ENCODE measurements at regions not wholly inside any gene's neighbourhood (a gene's known extent, or its start where the extent isn't known, plus 50 kb on each side); places are given as distances from the start of the nearest gene placed in this dataset.
"Not testable (repeated sequence)": the region's sequence is repeated elsewhere in the genome, so short reads cannot be mapped to it uniquely, and the experiment has no call there.

DNA sequence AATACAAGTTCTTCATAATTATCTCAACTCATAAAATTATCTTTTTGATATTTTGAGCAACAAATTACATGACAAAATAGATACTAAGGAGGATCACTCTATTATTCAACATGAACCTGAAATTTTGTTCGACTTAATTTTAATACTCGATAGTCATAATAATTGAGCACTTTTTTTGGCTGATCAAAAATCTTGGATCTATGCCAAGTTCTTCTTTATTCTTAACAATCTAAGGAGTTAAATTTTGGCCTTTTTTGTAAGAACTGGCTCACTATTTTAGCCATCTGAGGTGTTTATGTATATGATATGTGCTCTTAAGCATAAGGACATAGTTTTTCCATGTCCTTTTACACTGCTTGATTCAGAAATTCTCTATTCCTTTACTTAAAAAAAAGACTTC lies 996.1 kb upstream of the COX7C start:
- Histone ChIP-seq H3K9me2 (ENCODE audit: insufficient read depth, low read length) (no peaks in the 10 kb centered on the region), H3F3A (ENCODE audit: insufficient read depth, low read length, poor library complexity, severe bottlenecking) (no peaks in the 10 kb centered on the region), H3K9me3 (ENCODE audit: low read length) (no peaks in the 10 kb centered on the region), H4K20me1 (ENCODE audit: insufficient read depth) (no peaks in the 10 kb centered on the region), H3K27me3 (ENCODE audit: insufficient read depth, low read depth, low read length) (no peaks in the 10 kb centered on the region), H3K4me3 (ENCODE audit: low read length) (no peak overlapping the region), H3K4me2 (ENCODE audit: low read length) (no peak overlapping the region), H3K27ac (ENCODE audit: low read length) (no peak overlapping the region), H3K79me2 (replicated peaks; ENCODE audit: insufficient read depth, low read length) (no peaks in the 10 kb centered on the region), H2AFZ (ENCODE audit: low read depth, low read length) (no peak overlapping the region), H3K9ac (ENCODE audit: low read length) (no peak overlapping the region), H3K36me3 (ENCODE audit: insufficient read depth, low read length) (no peaks in the 10 kb centered on the region)
- TF ChIP-seq TAF1 (IDR thresholded peaks at IDR 0.05; ENCODE audit: low read depth) (no peak), POLR2AphosphoS5 (IDR thresholded peaks at IDR 0.05) (no peak), MXI1 (conservative IDR thresholded peaks at IDR 0.05; ENCODE audit: poor library complexity, severe bottlenecking) (no peak), EZH2 (IDR thresholded peaks at IDR 0.05; ENCODE audit: borderline replicate concordance, insufficient read depth, low read length, poor library complexity, severe bottlenecking) (no peak), EP300 (conservative IDR thresholded peaks at IDR 0.05; ENCODE audit: poor library complexity, severe bottlenecking) (no peak), SMC3 (conservative IDR thresholded peaks at IDR 0.05; ENCODE audit: poor library complexity) (no peak), CTCF (IDR thresholded peaks at IDR 0.05; ENCODE audit: poor library complexity, severe bottlenecking) (no peak)
- TF ChIP-seq, protein P1, sequence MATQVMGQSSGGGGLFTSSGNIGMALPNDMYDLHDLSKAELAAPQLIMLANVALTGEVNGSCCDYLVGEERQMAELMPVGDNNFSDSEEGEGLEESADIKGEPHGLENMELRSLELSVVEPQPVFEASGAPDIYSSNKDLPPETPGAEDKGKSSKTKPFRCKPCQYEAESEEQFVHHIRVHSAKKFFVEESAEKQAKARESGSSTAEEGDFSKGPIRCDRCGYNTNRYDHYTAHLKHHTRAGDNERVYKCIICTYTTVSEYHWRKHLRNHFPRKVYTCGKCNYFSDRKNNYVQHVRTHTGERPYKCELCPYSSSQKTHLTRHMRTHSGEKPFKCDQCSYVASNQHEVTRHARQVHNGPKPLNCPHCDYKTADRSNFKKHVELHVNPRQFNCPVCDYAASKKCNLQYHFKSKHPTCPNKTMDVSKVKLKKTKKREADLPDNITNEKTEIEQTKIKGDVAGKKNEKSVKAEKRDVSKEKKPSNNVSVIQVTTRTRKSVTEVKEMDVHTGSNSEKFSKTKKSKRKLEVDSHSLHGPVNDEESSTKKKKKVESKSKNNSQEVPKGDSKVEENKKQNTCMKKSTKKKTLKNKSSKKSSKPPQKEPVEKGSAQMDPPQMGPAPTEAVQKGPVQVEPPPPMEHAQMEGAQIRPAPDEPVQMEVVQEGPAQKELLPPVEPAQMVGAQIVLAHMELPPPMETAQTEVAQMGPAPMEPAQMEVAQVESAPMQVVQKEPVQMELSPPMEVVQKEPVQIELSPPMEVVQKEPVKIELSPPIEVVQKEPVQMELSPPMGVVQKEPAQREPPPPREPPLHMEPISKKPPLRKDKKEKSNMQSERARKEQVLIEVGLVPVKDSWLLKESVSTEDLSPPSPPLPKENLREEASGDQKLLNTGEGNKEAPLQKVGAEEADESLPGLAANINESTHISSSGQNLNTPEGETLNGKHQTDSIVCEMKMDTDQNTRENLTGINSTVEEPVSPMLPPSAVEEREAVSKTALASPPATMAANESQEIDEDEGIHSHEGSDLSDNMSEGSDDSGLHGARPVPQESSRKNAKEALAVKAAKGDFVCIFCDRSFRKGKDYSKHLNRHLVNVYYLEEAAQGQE (IDR thresholded peaks at IDR 0.05; ENCODE audit: borderline replicate concordance), result no peak

- Histone ChIP-seq H3F3A (ENCODE audit: insufficient read depth, low read length, poor library complexity, severe bottlenecking) (no peaks in the 10 kb centered on the region), H3K9me2 (ENCODE audit: insufficient read depth, low read length) (no peaks in the 10 kb centered on the region), H3K27ac (ENCODE audit: low read length) (no peak overlapping the region), H3K79me2 (replicated peaks; ENCODE audit: insufficient read depth, low read length) (no peaks in the 10 kb centered on the region), H4K20me1 (ENCODE audit: insufficient read depth) (no peaks in the 10 kb centered on the region), H3K9me3 (ENCODE audit: low read length) (no peaks in the 10 kb centered on the region), H3K4me3 (ENCODE audit: low read length) (no peak overlapping the region), H3K9ac (ENCODE audit: low read length) (no peak overlapping the region), H3K36me3 (ENCODE audit: insufficient read depth, low read length) (no peaks in the 10 kb centered on the region), H3K27me3 (ENCODE audit: insufficient read depth, low read depth, low read length) (no peaks in the 10 kb centered on the region), H2AFZ (ENCODE audit: low read depth, low read length) (no peak overlapping the region), H3K4me2 (ENCODE audit: low read length) (no peak overlapping the region)
- TF ChIP-seq EZH2 (IDR thresholded peaks at IDR 0.05; ENCODE audit: borderline replicate concordance, insufficient read depth, low read length, poor library complexity, severe bottlenecking), result no peak
- no peak for TF ChIP-seq EP300 (conservative IDR thresholded peaks at IDR 0.05; ENCODE audit: poor library complexity, severe bottlenecking)
- no peak for TF ChIP-seq RAD21 (conservative IDR thresholded peaks at IDR 0.05)
- TF ChIP-seq TAF1 (IDR thresholded peaks at IDR 0.05; ENCODE audit: low read depth), result no peak
- TF ChIP-seq POLR2AphosphoS5 (IDR thresholded peaks at IDR 0.05), result no peak
- no peak for TF ChIP-seq CTCF (IDR thresholded peaks at IDR 0.05; ENCODE audit: poor library complexity, severe bottlenecking)
- no peak for TF ChIP-seq SMC3 (conservative IDR thresholded peaks at IDR 0.05; ENCODE audit: poor library complexity)
- no peak for TF ChIP-seq MXI1 (conservative IDR thresholded peaks at IDR 0.05; ENCODE audit: poor library complexity, severe bottlenecking)
- TF ChIP-seq, protein P1 (IDR thresholded peaks at IDR 0.05; ENCODE audit: borderline replicate concordance), result no peak
Observed at GRCh38 chr5:85628153-85628552, 989.6 kb upstream of the COX7C start.

- not testable (repeated sequence) for H3K4me3 ChIP-seq (ENCODE audit: low read length); H3K9ac ChIP-seq (ENCODE audit: low read length); H3K27ac ChIP-seq (ENCODE audit: low read length); H4K20me1 ChIP-seq (ENCODE audit: insufficient read depth); H2AFZ ChIP-seq (ENCODE audit: low read depth, low read length); H3K36me3 ChIP-seq (ENCODE audit: insufficient read depth, low read length); H3K4me2 ChIP-seq (ENCODE audit: low read length); H3K9me3 ChIP-seq (ENCODE audit: low read length); H3K27me3 ChIP-seq (ENCODE audit: insufficient read depth, low read depth, low read length); H3F3A ChIP-seq (ENCODE audit: insufficient read depth, low read length, poor library complexity, severe bottlenecking); H3K9me2 ChIP-seq (ENCODE audit: insufficient read depth, low read length); H3K79me2 ChIP-seq (replicated peaks; ENCODE audit: insufficient read depth, low read length)
Observed at GRCh38 chr5:85638495-85639125, 979.1 kb upstream of the COX7C start.

Measured in neural cell (in vitro differentiated cells).